ENCODE measurements at regions not wholly inside any gene's neighbourhood (a gene's known extent, or its start where the extent isn't known, plus 50 kb on each side); places are given as distances from the start of the nearest gene placed in this dataset.
A peak's percentile ranks its signal among the peaks of the same experiment; 100 is the strongest.

- no peak for TF ChIP-seq CTCF (IDR thresholded peaks at IDR 0.05)
- Histone ChIP-seq H3K9me3 (peaks cover 7 to 15% of the 10 kb centered on the region in 2 donors), H3K4me1 (no peaks in the 10 kb centered on the region), H3K27me3 (no peaks in the 10 kb centered on the region), H3K36me3 (no peaks in the 10 kb centered on the region), H3K27ac (no peak overlapping the region), H3K4me3 (no peak overlapping the region)
- intact Hi-C loops (cut with DNase I): no loop called here
- peak in 1 of 2 donors; percentile 47 for DNase-seq (ENCODE audit: low spot score in 2 of 2)
Measured at GRCh38 chr3:127107491-127108375, 85.2 kb upstream of the PRR23E start.

- no peaks in the 10 kb centered on the region for H3K4me1 ChIP-seq
- no peak for TF ChIP-seq CTCF (IDR thresholded peaks at IDR 0.05)
- H3K27me3 ChIP-seq: no peaks in the 10 kb centered on the region
- peaks cover 9 to 17% of the 10 kb centered on the region in 2 donors for H3K9me3 ChIP-seq
- DNase-seq (ENCODE audit: low spot score in 2 of 2): no peak
- H3K27ac ChIP-seq: no peak overlapping the region
- no peaks in the 10 kb centered on the region for H3K36me3 ChIP-seq
- no peak overlapping the region for H3K4me3 ChIP-seq
- intact Hi-C loops (cut with DNase I): no loop called here
Measured at GRCh38 chr3:127108796-127109195, 84.1 kb upstream of the PRR23E start.

- Histone ChIP-seq H3K4me1 (no peaks in the 10 kb centered on the region), H3K9me3 (peaks cover 9 to 17% of the 10 kb centered on the region in 2 donors), H3K27me3 (no peaks in the 10 kb centered on the region), H3K4me3 (no peak overlapping the region), H3K36me3 (no peaks in the 10 kb centered on the region), H3K27ac (no peak overlapping the region)
- intact Hi-C loops (cut with DNase I): no loop called here
- DNase-seq (ENCODE audit: low spot score in 2 of 2): no peak
- no peak for TF ChIP-seq CTCF (IDR thresholded peaks at IDR 0.05)
Measured at GRCh38 chr3:127110982-127111693, 81.8 kb upstream of the PRR23E start.

DNA sequence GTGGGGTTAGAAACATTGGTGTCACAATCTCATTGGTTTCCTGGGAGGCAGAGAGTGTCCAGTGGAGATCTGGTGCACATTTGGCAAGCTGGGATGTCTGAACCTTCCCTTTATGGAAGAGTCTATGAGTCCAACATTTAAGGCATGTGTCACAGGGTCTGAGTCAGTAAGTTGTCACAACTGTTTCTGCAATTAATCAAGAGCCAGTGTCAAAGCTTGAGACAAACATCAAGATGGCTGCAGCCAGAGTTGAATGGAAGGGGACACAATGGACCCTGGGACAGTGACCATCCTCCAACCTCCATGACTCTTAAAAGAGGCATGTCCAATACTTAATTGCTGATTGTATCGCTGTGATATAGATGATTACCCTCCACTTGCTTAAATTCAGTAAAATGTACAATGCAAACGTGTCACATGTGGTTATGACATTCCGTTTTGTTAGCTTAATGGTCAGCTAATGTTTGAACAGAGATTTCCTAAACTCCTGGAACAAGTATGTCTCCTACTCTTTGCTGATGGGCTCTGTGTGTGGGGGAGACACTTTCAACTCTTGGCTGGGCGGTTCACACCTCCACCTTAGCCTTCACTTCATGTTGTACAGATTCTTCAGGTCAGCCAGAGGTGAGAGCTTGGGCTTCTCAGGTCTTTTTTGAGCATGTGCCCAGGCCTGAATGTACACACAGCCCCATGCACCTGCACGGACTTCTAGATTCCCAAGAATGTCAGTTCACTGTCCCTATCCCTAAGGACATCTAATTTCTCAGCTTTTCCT, 79.9 kb upstream of the PRR23E start:
- no peaks in the 10 kb centered on the region for H3K36me3 ChIP-seq
- TF ChIP-seq CTCF (IDR thresholded peaks at IDR 0.05): no peak
- peaks cover 9 to 17% of the 10 kb centered on the region in 2 donors for H3K9me3 ChIP-seq
- no peak overlapping the region for H3K27ac ChIP-seq
- no peaks in the 10 kb centered on the region for H3K27me3 ChIP-seq
- DNase-seq (ENCODE audit: low spot score in 2 of 2): peak in 1 of 2 donors; percentile 24
- intact Hi-C loops (cut with DNase I): no loop called here
- no peak overlapping the region for H3K4me3 ChIP-seq
- H3K4me1 ChIP-seq: no peaks in the 10 kb centered on the region

- Histone ChIP-seq H3K4me3 (no peak overlapping the region), H3K27ac (no peak overlapping the region), H3K4me1 (no peaks in the 10 kb centered on the region), H3K27me3 (no peaks in the 10 kb centered on the region), H3K9me3 (peaks cover 9 to 17% of the 10 kb centered on the region in 2 donors), H3K36me3 (no peaks in the 10 kb centered on the region)
- DNase-seq (ENCODE audit: low spot score in 2 of 2): peak in 1 of 2 donors; percentile 27
- intact Hi-C loops (cut with DNase I): no loop called here
- no peak for TF ChIP-seq CTCF (IDR thresholded peaks at IDR 0.05)
Measured at GRCh38 chr3:127113571-127113891, 79.4 kb upstream of the PRR23E start.
